Activated CD8-positive, alpha-beta memory T cell treated with anti-CD3 and anti-CD28 coated beads, Interleukin-2, amount 10 ng/mL, durations not matched to agents 7 days and 5 days (primary cell): ENCODE measurements at regions not wholly inside any gene's neighbourhood (a gene's known extent, or its start where the extent isn't known, plus 50 kb on each side); places are given as distances from the start of the nearest gene placed in this dataset.

Experiments used
- ATAC-seq: fragments of 150-1000 bp; cut with Tn5 transposase; one replicate; pipeline ENCODE4 v1.10.0; 2021; ENCODE audit warnings: moderate library complexity
- CTCF ChIA-PET: fragments of 350-600 bp; sonication (Branson Sonifier 250); formaldehyde crosslinking; loops from one replicate; lab custom pipeline; 2021; ENCODE audit warnings: antibody characterized with exemption; lab: Charles Lee
- DNase-seq: peaks from one replicate; pipeline ENCODE4 v3.0.0-alpha.2; 2020
- H3K27ac Mint-ChIP-seq: one replicate; pipeline ENCODE4 v1.8.0; 2021; ENCODE audit warnings: mild to moderate bottlenecking, mixed read lengths
- H3K27me3 Mint-ChIP-seq: one replicate; pipeline ENCODE4 v1.8.0; 2021; ENCODE audit warnings: mixed read lengths
- H3K36me3 Mint-ChIP-seq: one replicate; pipeline ENCODE4 v1.8.0; 2021; ENCODE audit warnings: mild to moderate bottlenecking, mixed read lengths
- H3K4me1 Mint-ChIP-seq: one replicate; pipeline ENCODE4 v1.8.0; 2021; ENCODE audit warnings: mixed read lengths
- H3K4me3 Mint-ChIP-seq: one replicate; pipeline ENCODE4 v1.8.0; 2021; ENCODE audit warnings: mild to moderate bottlenecking, moderate library complexity, mixed read lengths
- H3K9me3 Mint-ChIP-seq: one replicate; pipeline ENCODE4 v1.8.0; 2022; ENCODE audit warnings: low read depth, mixed read lengths

DNA sequence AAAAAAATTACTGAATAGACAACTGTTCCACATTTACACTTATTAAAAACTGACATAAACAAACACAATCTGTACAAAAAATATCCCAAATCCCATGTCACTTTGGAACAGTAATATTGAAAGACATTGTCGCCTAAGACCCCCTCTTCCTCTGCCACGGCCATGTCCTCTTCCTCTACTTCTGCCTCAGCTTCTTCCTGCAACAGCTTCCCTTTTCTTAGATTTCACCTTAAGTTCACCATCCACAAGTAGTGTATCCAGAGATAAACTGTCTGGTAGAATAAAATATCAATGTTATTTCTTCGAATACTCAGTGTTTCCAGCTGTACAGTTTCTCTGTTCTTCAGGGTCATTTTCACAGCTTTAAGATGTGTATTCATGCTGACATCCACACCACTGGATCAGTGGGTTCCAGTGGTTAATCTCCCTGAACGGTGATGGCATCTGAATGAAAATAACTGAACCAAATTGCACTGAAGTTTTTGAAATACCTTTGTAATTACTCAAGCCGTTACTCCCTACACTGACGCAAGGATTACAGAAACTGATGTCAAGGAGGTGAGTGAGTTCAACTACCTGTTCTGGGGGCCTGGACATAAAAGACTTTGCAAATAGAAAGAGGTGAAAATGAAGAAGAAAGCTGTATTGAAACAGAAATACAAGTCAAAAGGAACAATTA, 208.5 kb downstream of the C12orf50 start:
- Mint-ChIP-seq H3K27me3 (no peaks in the 10 kb centered on the region), H3K36me3 (no peaks in the 10 kb centered on the region), H3K4me3 (no peak overlapping the region), H3K4me1 (no peaks in the 10 kb centered on the region), H3K27ac (no peak overlapping the region), H3K9me3 (peaks cover 2% of the 10 kb centered on the region)
- ATAC-seq, result no peak
- DNase-seq, result no peak
- CTCF ChIA-PET, result no interaction called here

DNA sequence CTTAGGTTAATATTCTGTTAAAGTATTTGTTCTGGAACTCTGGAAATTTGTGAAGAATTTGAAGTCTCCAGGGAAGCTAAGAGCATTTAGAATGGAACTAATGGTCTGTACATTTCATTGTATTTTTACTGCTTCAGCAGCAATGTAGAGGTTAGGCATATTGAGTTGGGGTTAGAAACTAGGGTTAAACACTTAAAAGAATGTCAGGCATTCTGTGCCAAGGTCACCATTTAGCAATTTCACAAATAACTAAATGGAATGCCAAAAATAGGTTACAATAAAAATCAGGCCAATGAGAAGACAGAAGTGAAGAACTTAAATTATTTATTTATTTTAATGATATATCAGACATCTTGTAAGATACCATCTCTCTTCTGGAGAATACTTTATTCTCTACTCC, 210.8 kb downstream of the C12orf50 start:
- Mint-ChIP-seq H3K4me1 (no peaks in the 10 kb centered on the region), H3K9me3 (peaks cover 2% of the 10 kb centered on the region), H3K27ac (no peak overlapping the region), H3K4me3 (no peak overlapping the region), H3K36me3 (no peaks in the 10 kb centered on the region), H3K27me3 (no peaks in the 10 kb centered on the region)
- DNase-seq, result no peak
- no peak for ATAC-seq
- CTCF ChIA-PET, result no interaction called here

DNA sequence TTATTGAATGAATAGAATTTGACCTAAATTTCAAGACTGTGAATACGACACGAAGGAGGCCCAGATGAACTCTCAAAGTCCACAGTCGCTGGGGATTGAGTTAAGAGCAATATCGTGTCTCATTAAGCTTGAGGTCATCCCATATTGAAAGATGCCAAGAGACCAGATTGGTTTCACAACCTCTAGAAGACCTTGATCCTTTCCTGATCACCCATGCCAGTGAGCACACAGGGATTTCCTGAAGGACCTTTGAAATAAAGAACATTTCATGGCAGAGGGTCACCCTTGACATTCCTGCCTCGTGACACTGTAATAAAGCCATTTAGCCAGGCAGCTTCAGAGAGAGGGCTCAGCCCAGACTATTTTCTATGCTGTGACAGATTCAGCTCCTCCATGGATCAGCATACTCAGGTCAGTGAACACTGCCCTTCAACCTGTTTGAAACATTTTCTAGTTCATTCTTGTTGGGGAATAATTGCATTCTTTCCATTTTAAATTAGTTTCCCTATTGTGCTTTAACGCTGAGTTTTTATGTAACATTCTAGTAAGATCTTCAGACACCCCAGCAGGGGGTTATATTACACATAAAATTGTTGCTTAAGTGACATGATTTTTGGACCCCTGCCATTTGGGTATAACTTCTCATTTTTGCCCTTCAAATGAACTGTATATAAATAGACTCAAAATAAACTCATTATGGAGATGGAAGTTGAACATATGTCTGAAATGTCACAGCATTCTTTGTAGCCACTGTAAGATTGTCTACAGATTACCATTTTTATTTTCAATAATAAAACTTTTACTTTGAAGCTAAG, 213.2 kb downstream of the C12orf50 start:
- H3K27me3 Mint-ChIP-seq, result no peaks in the 10 kb centered on the region
- DNase-seq (no peak), ATAC-seq (no peak)
- CTCF ChIA-PET, result no interaction called here
- H3K36me3 Mint-ChIP-seq, result no peaks in the 10 kb centered on the region
- H3K4me1 Mint-ChIP-seq, result no peaks in the 10 kb centered on the region
- peaks cover 2% of the 10 kb centered on the region for H3K9me3 Mint-ChIP-seq
- no peak overlapping the region for H3K27ac Mint-ChIP-seq
- H3K4me3 Mint-ChIP-seq, result no peak overlapping the region

DNA sequence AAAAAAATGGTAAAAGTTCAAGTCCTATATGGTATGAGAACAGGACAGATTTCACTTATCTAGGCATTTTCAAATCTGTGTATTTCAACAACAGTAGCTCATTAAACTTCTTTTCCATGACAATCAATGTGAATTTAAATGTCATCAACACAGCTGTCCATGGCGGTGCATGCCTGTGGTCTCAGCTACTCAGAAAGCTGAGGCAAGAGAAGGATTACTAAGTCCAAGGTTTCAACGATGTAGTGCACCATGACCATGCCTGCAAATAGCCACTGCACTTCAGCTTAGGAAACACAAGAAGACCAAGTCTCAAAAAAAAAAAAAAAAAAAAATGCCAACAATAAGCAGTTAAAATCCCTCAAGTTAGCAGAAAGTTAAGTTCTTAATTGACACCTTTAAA, 214.6 kb downstream of the C12orf50 start:
- CTCF ChIA-PET, result no interaction called here
- no peak for DNase-seq
- H3K4me1 Mint-ChIP-seq, result no peaks in the 10 kb centered on the region

DNA sequence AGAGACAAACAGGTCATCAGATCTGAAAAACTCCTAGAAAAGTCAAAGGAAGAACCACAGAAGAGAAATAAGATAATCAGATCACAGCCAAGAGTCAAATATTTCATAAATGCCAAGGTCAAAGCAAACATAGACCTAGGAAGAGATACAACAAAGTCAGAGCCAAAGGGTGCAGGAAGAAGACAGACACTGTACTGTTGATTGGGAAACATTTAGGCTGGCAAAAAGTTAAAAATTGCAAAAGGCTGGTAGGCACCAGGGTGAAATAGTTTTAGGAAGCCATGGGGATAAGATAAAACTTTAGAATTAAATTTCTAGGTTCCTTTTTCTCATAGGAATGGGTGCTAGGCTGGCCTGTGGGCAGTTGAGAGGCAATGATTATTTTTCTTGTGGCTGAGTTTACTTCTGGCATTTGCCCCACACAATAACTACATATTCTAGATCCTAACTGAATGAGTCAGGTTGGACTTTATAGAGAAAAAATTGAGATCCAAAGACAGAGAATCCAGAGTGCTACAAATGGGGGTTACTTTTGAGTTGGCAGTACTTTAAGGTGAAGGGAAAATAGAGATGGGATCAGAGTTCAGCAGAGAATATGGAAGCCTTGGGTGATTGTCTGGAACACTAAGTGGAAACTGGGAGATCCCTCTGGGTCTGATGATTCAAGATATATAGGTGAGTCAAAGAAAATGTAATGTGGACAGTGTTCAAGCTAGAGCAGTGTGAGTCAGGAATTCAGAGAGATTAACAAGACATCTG, 215.5 kb downstream of the C12orf50 start:
- peaks cover 2% of the 10 kb centered on the region for H3K9me3 Mint-ChIP-seq
- H3K27me3 Mint-ChIP-seq, result no peaks in the 10 kb centered on the region
- CTCF ChIA-PET, result no interaction called here
- DNase-seq (no peak), ATAC-seq (no peak)
- H3K4me1 Mint-ChIP-seq, result no peaks in the 10 kb centered on the region
- H3K4me3 Mint-ChIP-seq, result no peak overlapping the region
- H3K27ac Mint-ChIP-seq, result no peak overlapping the region
- H3K36me3 Mint-ChIP-seq, result no peaks in the 10 kb centered on the region

More for the DNA sequence above, 214.6 kb downstream of the C12orf50 start:
- H3K27me3 Mint-ChIP-seq, result no peaks in the 10 kb centered on the region
- no peaks in the 10 kb centered on the region for H3K36me3 Mint-ChIP-seq
- H3K4me3 Mint-ChIP-seq, result no peak overlapping the region
- ATAC-seq, result no peak
- no peak overlapping the region for H3K27ac Mint-ChIP-seq
- peaks cover 2% of the 10 kb centered on the region for H3K9me3 Mint-ChIP-seq

DNA sequence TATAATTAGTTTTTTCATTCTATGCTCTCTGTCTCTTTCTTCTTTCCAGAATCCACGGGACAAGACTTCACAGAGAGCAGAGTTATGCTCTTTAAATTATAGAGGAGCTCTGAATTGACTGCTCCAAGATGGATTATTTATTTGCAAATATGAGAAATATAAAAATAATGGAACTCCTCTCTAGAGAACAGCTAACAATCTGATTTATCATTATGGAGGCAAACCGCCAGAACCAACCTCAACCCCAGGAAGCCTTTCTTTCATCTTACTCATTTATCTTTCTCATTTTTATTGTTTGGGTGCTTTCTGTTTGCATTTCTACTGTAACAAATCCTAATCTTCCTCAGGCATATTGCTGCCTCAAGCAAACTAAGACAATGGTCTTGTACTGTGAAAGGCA, 216.5 kb downstream of the C12orf50 start:
- CTCF ChIA-PET, result no interaction called here
- Mint-ChIP-seq H3K9me3 (peaks cover 2% of the 10 kb centered on the region), H3K27ac (no peak overlapping the region), H3K27me3 (no peaks in the 10 kb centered on the region), H3K4me3 (no peak overlapping the region), H3K4me1 (no peaks in the 10 kb centered on the region), H3K36me3 (no peaks in the 10 kb centered on the region)
- DNase-seq, result no peak
- no peak for ATAC-seq

DNA sequence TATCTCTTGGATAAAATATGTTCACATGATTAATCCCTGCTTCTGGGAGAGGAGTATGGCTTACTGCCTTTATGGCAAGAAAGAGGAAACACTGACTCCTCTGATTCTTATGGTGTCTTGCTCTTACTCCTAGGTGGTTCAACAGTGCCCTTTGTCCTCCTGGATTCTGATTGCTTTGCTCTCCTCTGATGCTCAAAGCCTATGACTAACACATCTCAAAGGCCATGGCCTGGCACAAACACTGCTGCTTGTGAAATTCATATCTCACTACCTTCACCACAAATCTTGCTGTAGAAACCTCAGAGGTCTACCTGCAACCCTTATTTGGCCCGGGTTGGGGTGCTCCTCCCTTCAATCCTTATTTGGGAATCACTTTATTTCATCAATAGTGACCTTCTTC, 217.2 kb downstream of the C12orf50 start:
- Mint-ChIP-seq H3K4me1 (no peaks in the 10 kb centered on the region), H3K4me3 (no peak overlapping the region), H3K36me3 (no peaks in the 10 kb centered on the region), H3K9me3 (no peaks in the 10 kb centered on the region), H3K27me3 (no peaks in the 10 kb centered on the region), H3K27ac (no peak overlapping the region)
- DNase-seq, result no peak
- no peak for ATAC-seq
- CTCF ChIA-PET, result no interaction called here

DNA sequence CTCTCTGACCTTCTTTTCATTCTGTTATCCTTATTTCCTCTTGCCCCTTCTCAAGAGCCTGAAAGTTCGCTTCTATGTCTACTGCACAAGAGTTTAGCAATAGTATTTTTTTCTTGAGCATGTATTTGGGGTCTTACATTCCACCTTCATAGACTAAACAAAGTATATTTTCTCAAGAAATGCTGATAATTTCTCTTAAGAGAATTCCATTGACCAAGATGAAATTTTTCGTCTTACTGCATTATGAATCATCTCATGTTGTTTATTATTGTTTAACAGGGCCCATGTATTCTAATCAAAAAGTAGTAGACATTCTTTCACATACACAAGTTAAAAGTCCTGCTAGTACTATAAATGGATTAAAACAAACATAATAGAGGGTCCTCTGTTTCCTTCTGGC, 219.3 kb downstream of the C12orf50 start:
- H3K9me3 Mint-ChIP-seq, result no peaks in the 10 kb centered on the region
- no peak for ATAC-seq
- H3K4me1 Mint-ChIP-seq, result no peaks in the 10 kb centered on the region
- CTCF ChIA-PET, result no interaction called here
- no peak overlapping the region for H3K4me3 Mint-ChIP-seq
- no peaks in the 10 kb centered on the region for H3K36me3 Mint-ChIP-seq
- DNase-seq, result no peak
- H3K27ac Mint-ChIP-seq, result no peak overlapping the region
- H3K27me3 Mint-ChIP-seq, result no peaks in the 10 kb centered on the region

DNA sequence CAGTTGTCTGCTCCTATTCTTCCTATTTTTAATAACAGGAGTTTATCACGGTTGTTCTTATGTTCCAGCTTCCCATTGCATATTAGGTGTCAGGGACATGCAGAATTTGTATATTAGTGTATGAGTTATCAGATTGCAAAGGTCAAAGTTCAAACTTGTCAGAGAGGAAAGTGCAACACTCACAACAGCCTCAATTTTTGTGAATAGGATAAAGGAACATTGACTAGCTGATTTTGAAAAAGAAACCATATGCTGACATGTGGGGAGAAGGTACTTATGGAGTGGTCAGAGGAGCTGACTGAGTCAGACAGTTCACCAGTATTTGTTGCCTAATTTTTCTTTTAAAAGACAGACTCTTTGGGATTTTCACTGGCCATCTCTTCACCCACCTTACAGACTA, 222.1 kb downstream of the C12orf50 start:
- CTCF ChIA-PET, result no interaction called here
- DNase-seq (no peak), ATAC-seq (no peak)
- H3K36me3 Mint-ChIP-seq, result no peaks in the 10 kb centered on the region
- no peak overlapping the region for H3K4me3 Mint-ChIP-seq
- H3K9me3 Mint-ChIP-seq, result no peaks in the 10 kb centered on the region
- no peaks in the 10 kb centered on the region for H3K27me3 Mint-ChIP-seq
- no peaks in the 10 kb centered on the region for H3K4me1 Mint-ChIP-seq
- no peak overlapping the region for H3K27ac Mint-ChIP-seq

DNA sequence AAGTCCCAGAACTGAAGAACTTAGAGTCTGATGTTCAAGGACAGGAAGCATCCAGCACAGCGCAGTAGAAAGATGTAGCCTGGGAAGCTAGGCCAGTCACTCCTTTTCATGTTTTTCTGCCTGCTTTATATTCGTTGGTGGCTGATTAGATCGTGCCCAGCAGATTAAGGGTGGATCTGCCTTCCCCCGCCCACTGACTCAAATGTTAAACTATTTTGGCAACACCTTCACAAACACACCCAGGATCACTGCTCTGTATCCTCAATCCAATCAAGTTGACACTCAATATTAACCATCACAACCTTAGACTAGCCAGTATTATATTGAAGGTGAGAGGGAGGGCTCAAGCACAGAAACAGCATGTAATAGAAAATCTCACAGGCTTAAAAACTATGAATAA, 222.9 kb downstream of the C12orf50 start:
- H3K9me3 Mint-ChIP-seq, result no peaks in the 10 kb centered on the region
- DNase-seq (no peak), ATAC-seq (no peak)
- CTCF ChIA-PET, result no interaction called here
- no peak overlapping the region for H3K27ac Mint-ChIP-seq
- no peaks in the 10 kb centered on the region for H3K27me3 Mint-ChIP-seq
- H3K4me1 Mint-ChIP-seq, result no peaks in the 10 kb centered on the region
- H3K36me3 Mint-ChIP-seq, result no peaks in the 10 kb centered on the region
- H3K4me3 Mint-ChIP-seq, result no peak overlapping the region

DNA sequence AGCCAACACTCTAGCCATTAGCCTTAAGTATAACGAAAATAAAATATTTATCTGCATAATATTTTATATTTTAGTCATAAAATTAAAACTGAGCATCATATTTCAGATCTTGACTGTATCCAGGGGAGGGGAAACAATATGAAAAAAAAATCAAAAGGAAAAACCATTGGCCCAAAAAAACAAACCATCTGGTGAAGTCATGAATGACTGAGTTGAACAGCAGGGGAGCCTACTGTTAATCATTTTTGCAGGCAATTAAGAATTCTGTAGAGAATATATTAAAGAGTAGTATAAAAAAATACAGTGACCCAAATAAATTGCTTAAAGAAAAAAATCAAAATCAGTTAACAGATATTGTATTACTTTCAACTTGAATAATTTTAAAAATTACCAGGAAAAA, 224.8 kb downstream of the C12orf50 start:
- ATAC-seq, result no peak
- H3K27me3 Mint-ChIP-seq, result no peaks in the 10 kb centered on the region
- H3K4me3 Mint-ChIP-seq, result no peak overlapping the region
- no peak for DNase-seq
- no peaks in the 10 kb centered on the region for H3K9me3 Mint-ChIP-seq
- no peaks in the 10 kb centered on the region for H3K4me1 Mint-ChIP-seq
- no peak overlapping the region for H3K27ac Mint-ChIP-seq
- CTCF ChIA-PET, result no interaction called here
- no peaks in the 10 kb centered on the region for H3K36me3 Mint-ChIP-seq

DNA sequence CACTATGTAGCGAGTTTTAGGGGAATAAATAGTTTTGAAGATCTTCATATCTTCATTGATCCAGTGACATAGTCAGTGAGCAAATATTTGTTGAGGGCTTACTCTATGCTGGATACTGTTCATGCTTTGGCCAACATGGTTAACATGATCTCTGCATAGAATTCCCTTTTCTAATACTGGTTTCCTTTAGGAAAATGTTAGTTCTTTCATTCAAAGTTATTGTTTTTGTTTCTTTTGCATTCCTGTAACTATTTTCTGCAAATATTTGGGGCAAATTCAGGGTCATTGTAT, 226.5 kb downstream of the C12orf50 start:
- DNase-seq (no peak), ATAC-seq (no peak)
- H3K36me3 Mint-ChIP-seq, result no peaks in the 10 kb centered on the region
- H3K4me3 Mint-ChIP-seq, result no peak overlapping the region
- no peaks in the 10 kb centered on the region for H3K4me1 Mint-ChIP-seq
- H3K9me3 Mint-ChIP-seq, result no peaks in the 10 kb centered on the region
- H3K27me3 Mint-ChIP-seq, result no peaks in the 10 kb centered on the region
- H3K27ac Mint-ChIP-seq, result no peak overlapping the region
- CTCF ChIA-PET, result no interaction called here

DNA sequence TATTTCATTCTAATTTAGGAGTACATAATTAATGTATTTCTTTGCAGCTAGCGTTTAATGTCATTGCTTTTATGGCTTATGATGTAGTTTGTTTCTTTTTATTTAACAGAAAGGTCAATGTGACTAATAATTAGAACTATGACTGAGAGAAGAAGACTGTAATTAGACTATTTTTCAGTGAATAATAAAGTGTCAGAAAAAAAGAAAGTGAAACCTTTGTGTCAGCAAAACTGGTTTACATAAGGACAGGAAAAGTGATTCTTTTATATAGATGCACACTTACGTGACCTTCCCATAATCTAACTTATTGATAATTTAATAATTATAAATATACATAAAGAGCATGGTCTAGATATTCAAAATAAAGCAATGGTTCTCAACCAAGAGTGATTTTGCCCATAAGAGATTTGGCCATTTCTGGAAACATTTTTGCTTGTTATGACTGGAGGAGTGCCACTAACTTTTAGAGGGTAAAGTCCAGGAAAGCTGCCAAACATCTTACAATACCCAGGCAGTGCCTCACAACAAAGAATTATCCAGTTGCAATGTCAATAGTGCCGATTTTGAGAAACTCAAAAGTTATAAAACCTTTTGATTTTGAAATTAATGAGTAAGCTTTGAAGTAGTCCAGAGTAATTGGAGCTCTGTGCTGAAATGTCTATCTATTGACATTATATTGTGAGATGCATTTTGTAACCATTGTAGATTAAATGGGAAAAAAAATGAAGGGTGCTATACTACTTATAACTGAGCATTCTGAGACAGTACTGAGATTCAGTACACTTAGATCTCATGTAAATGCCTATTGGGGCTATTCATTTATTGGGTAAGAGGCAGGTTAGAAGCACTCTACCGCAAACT, 227.1 kb downstream of the C12orf50 start:
- H3K4me1 Mint-ChIP-seq, result no peaks in the 10 kb centered on the region
- ATAC-seq (no peak), DNase-seq (no peak)
- CTCF ChIA-PET, result no interaction called here
- H3K27me3 Mint-ChIP-seq, result no peaks in the 10 kb centered on the region
- no peaks in the 10 kb centered on the region for H3K36me3 Mint-ChIP-seq
- no peaks in the 10 kb centered on the region for H3K9me3 Mint-ChIP-seq
- no peak overlapping the region for H3K27ac Mint-ChIP-seq
- no peak overlapping the region for H3K4me3 Mint-ChIP-seq
